ENCODE measurements at regions not wholly inside any gene's neighbourhood (a gene's known extent, or its start where the extent isn't known, plus 50 kb on each side); places are given as distances from the start of the nearest gene placed in this dataset.

GRCh38 chr6:48567016-48567415, 456.0 kb upstream of the PTCHD4 start:
- TF ChIP-seq CTCF (IDR thresholded peaks at IDR 0.05; ENCODE audit: insufficient read depth, low read length, poor library complexity, severe bottlenecking) (no peak), EZH2phosphoT487 (conservative IDR thresholded peaks at IDR 0.05; ENCODE audit: low read length) (no peak)
